HL-60 (cell line): ENCODE measurements at regions not wholly inside any gene's neighbourhood (a gene's known extent, or its start where the extent isn't known, plus 50 kb on each side); places are given as distances from the start of the nearest gene placed in this dataset.
"Not testable (repeated sequence)": the region's sequence is repeated elsewhere in the genome, so short reads cannot be mapped to it uniquely, and the experiment has no call there.

Experiments
- POLR2AphosphoS5 ChIP-seq: IDR thresholded peaks from 2 replicates; pipeline ENCODE4 v1.6.1; 2012; ENCODE audit warnings: low read depth
- REST ChIP-seq: IDR thresholded peaks from 2 replicates; pipeline ENCODE4 v1.6.1; 2012; ENCODE audit warnings: low read depth; ENCODE audit not compliant: insufficient replicate concordance
- TF ChIP-seq, protein P1 (sequence below): IDR thresholded peaks from one replicate; pipeline ENCODE4 v1.5.1; 2011; ENCODE audit warnings: low read length, control low read depth, inconsistent platforms; ENCODE audit not compliant: insufficient read depth

GRCh38 chr7:91405873-91406272 is 141.6 kb downstream of the FZD1 start:
- TF ChIP-seq, protein P1, sequence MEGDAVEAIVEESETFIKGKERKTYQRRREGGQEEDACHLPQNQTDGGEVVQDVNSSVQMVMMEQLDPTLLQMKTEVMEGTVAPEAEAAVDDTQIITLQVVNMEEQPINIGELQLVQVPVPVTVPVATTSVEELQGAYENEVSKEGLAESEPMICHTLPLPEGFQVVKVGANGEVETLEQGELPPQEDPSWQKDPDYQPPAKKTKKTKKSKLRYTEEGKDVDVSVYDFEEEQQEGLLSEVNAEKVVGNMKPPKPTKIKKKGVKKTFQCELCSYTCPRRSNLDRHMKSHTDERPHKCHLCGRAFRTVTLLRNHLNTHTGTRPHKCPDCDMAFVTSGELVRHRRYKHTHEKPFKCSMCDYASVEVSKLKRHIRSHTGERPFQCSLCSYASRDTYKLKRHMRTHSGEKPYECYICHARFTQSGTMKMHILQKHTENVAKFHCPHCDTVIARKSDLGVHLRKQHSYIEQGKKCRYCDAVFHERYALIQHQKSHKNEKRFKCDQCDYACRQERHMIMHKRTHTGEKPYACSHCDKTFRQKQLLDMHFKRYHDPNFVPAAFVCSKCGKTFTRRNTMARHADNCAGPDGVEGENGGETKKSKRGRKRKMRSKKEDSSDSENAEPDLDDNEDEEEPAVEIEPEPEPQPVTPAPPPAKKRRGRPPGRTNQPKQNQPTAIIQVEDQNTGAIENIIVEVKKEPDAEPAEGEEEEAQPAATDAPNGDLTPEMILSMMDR, result not testable (repeated sequence)
- not testable (repeated sequence) for TF ChIP-seq REST, POLR2AphosphoS5
